DMS114 treated with DMSO at 0.1 percent for 48 hours (cell line): ENCODE measurements at regions not wholly inside any gene's neighbourhood (a gene's known extent, or its start where the extent isn't known, plus 50 kb on each side); places are given as distances from the start of the nearest gene placed in this dataset.

Source experiments
- DNase-seq: peaks from one replicate; lab custom pipeline; 2025; ENCODE audit not compliant: unreplicated experiment; lab: John Stamatoyannopoulos, UW

- no peak for DNase-seq
Observed at GRCh38 chr13:44318161-44318560, 55.5 kb upstream of the SERP2 start.

GRCh38 chr13:44320611-44321010 lies 53.0 kb upstream of the SERP2 start:
- no peak for DNase-seq

DNA sequence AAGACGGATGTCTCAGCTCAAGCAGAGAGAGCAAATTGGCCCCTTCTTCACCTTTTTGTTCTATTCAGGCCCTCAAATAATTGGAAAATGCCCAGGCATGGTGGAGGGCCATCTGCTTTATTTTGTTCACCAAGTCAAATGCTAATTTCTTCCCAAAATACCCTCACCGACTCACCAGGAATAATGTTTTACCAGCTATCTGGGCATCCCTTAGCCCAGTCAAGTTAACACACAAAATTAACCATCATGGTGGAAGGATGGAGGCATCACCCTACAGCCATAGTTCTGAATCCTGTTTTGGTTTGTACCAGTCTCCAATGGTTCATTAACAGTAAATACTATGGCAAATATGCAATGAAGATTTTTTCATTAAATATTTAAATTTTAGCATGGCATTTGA lies 51.7 kb upstream of the SERP2 start:
- DNase-seq: no peak

DNA sequence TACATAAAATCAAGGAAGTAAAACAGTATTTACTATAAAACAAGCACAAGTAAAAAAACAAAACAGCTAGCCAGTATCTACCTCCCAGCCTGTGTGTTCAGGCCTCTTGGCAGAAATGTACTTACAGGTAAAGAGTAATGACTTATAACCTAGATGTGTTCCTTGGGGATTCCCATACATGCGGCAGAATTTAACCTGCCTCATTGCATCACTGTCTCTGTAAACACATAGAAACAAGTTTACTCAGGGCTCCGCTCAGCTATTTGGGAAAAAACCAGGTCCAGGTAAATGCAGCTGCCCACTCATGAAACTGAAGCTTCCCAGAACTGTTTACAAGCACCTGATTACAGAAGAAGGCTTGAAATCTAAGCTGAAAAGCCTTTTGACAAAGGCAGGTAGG lies 50.7 kb upstream of the SERP2 start:
- no peak for DNase-seq

DNA sequence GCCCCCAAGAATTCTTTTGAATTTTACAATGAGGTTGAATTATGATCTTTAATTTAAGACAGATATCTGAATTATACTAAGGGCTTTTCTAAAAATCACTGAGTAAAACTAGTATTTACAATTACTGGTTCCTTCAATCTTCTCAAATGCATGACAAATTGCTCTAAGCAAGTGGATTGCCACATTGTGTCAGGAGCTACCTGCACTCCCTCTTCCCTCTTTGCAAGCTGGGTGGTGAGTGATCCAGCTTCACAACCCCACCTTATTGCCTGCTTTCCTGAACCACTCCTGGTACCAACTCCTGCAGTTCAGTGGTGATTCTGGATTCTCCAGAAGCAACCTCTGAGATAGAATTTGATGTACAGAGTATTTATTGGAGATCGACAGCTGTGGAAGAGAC lies 49.9 kb upstream of the SERP2 start:
- no peak for DNase-seq
